GM19372 (cell line): ENCODE measurements at regions not wholly inside any gene's neighbourhood (a gene's known extent, or its start where the extent isn't known, plus 50 kb on each side); places are given as distances from the start of the nearest gene placed in this dataset.
"Not testable (repeated sequence)": the region's sequence is repeated elsewhere in the genome, so short reads cannot be mapped to it uniquely, and the experiment has no call there.

Experiments
- ATAC-seq: cut with Tn5 transposase; IDR thresholded peaks from one replicate; pipeline ENCODE4 v1.9.1; 2021; ENCODE audit warnings: mild to moderate bottlenecking, low read depth, moderate library complexity; ENCODE audit not compliant: unreplicated experiment

GRCh38 chr7:113784956-113785355 is 133.9 kb downstream of the PPP1R3A start:
- ATAC-seq = no peak

GRCh38 chr7:113784316-113784715 is 134.5 kb downstream of the PPP1R3A start:
- no peak for ATAC-seq

GRCh38 chr7:113783403-113783802 is 135.4 kb downstream of the PPP1R3A start:
- no peak for ATAC-seq

GRCh38 chr7:113775804-113776203 is 143.0 kb downstream of the PPP1R3A start:
- ATAC-seq = no peak

GRCh38 chr7:113775401-113775800 is 143.4 kb downstream of the PPP1R3A start:
- no peak for ATAC-seq

- peak; percentile 92 for ATAC-seq
These were observed 144.5 kb downstream of the PPP1R3A start for GRCh38 chr7:113774182-113774807.

- ATAC-seq = no peak
These were observed 148.6 kb downstream of the PPP1R3A start for GRCh38 chr7:113770146-113770738.

GRCh38 chr7:113768387-113768786 is 150.4 kb downstream of the PPP1R3A start:
- ATAC-seq = no peak

GRCh38 chr7:113764401-113765035 is 154.3 kb downstream of the PPP1R3A start:
- ATAC-seq = no peak

GRCh38 chr7:113763226-113763625 is 155.6 kb downstream of the PPP1R3A start:
- ATAC-seq = no peak

GRCh38 chr7:113756250-113756649 is 162.6 kb downstream of the PPP1R3A start:
- no peak for ATAC-seq

- ATAC-seq = no peak
These were observed 166.1 kb downstream of the PPP1R3A start for GRCh38 chr7:113752689-113753088.

- ATAC-seq = no peak
These were observed 166.5 kb downstream of the PPP1R3A start for GRCh38 chr7:113752289-113752688.

- ATAC-seq = no peak
These were observed 167.3 kb downstream of the PPP1R3A start for GRCh38 chr7:113751547-113751946.

- ATAC-seq = not testable (repeated sequence)
These were observed 170.4 kb downstream of the PPP1R3A start for GRCh38 chr7:113748385-113748784.

- not testable (repeated sequence) for ATAC-seq
These were observed 175.8 kb downstream of the PPP1R3A start for GRCh38 chr7:113742946-113743431.

- no peak for ATAC-seq
These were observed 176.4 kb downstream of the PPP1R3A start for GRCh38 chr7:113742377-113742776.

- ATAC-seq = no peak
These were observed 187.2 kb downstream of the PPP1R3A start for GRCh38 chr7:113731571-113731970.

- no peak for ATAC-seq
These were observed 188.4 kb downstream of the PPP1R3A start for GRCh38 chr7:113730309-113730955.

- ATAC-seq = no peak
These were observed 191.3 kb downstream of the PPP1R3A start for GRCh38 chr7:113727486-113727885.

- ATAC-seq = no peak
These were observed 196.8 kb downstream of the PPP1R3A start for GRCh38 chr7:113722006-113722405.
